ENCODE measurements at regions not wholly inside any gene's neighbourhood (a gene's known extent, or its start where the extent isn't known, plus 50 kb on each side); places are given as distances from the start of the nearest gene placed in this dataset.

DNA sequence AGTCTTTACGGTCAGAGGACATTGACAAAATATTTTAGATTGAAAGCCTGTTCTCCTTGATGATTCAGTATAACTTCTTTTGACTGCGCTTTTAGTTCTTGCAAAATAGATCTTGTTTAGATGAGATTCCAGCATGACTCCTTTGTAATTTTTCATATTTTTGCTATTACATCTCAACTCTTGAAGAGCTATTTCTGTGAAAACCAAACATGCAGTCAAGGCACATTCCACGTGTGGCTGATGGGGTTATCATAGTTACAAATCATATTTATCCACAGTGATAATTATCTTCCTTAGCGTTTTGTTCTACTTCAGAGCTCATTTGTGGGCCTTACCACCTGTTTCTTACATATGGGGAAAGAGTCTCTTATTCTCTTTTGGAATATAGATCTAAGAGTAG, 238.8 kb upstream of the DMRT1 start (continued):
- TF ChIP-seq, protein P1, sequence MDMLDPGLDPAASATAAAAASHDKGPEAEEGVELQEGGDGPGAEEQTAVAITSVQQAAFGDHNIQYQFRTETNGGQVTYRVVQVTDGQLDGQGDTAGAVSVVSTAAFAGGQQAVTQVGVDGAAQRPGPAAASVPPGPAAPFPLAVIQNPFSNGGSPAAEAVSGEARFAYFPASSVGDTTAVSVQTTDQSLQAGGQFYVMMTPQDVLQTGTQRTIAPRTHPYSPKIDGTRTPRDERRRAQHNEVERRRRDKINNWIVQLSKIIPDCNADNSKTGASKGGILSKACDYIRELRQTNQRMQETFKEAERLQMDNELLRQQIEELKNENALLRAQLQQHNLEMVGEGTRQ (IDR thresholded peaks at IDR 0.05; ENCODE audit: borderline replicate concordance, low read depth, low read length), result no peak
- TF ChIP-seq SIN3A (IDR thresholded peaks at IDR 0.05; ENCODE audit: borderline replicate concordance, low read depth, low read length) (no peak), NRF1 (IDR thresholded peaks at IDR 0.05; ENCODE audit: low read depth, low read length) (no peak), TCF12 (IDR thresholded peaks at IDR 0.05) (no peak), GABPA (IDR thresholded peaks at IDR 0.05; ENCODE audit: low read depth) (no peak), EZH2phosphoT487 (IDR thresholded peaks at IDR 0.05; ENCODE audit: borderline replicate concordance, low read depth) (no peak)
- TF ChIP-seq, protein P2, sequence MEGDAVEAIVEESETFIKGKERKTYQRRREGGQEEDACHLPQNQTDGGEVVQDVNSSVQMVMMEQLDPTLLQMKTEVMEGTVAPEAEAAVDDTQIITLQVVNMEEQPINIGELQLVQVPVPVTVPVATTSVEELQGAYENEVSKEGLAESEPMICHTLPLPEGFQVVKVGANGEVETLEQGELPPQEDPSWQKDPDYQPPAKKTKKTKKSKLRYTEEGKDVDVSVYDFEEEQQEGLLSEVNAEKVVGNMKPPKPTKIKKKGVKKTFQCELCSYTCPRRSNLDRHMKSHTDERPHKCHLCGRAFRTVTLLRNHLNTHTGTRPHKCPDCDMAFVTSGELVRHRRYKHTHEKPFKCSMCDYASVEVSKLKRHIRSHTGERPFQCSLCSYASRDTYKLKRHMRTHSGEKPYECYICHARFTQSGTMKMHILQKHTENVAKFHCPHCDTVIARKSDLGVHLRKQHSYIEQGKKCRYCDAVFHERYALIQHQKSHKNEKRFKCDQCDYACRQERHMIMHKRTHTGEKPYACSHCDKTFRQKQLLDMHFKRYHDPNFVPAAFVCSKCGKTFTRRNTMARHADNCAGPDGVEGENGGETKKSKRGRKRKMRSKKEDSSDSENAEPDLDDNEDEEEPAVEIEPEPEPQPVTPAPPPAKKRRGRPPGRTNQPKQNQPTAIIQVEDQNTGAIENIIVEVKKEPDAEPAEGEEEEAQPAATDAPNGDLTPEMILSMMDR (IDR thresholded peaks at IDR 0.05), result no peak
- TF ChIP-seq, protein P3, sequence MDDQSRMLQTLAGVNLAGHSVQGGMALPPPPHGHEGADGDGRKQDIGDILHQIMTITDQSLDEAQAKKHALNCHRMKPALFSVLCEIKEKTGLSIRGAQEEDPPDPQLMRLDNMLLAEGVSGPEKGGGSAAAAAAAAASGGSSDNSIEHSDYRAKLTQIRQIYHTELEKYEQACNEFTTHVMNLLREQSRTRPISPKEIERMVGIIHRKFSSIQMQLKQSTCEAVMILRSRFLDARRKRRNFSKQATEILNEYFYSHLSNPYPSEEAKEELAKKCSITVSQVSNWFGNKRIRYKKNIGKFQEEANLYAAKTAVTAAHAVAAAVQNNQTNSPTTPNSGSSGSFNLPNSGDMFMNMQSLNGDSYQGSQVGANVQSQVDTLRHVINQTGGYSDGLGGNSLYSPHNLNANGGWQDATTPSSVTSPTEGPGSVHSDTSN (IDR thresholded peaks at IDR 0.05), result no peak

DNA sequence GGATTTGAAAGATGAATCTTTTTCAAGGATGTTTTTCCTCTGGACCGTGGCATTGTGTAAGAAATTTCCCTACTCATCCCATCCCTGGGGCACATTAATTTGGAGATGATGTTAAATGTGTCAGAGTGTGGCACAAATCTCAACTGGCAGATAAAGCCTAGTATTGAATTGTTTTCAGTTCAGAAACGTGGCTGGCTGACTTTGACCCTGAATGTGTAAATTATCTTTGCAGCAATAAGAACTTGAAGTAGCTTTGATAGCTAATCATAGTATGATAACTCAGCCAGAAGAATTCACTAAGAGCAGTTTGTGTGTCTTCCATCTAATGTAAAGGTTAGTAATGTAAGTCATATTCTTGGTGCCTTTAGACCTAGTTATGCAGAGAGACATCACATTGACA, 238.4 kb upstream of the DMRT1 start:
- no peaks in the 10 kb centered on the region for H3F3A ChIP-seq (replicated peaks; ENCODE audit: insufficient read depth)
- no peaks in the 10 kb centered on the region for H3K4me1 ChIP-seq (ENCODE audit: control insufficient read depth in 1 of 2, insufficient read depth in 2 of 2, low read depth in 1 of 2, low read length in 1 of 2)
- no peak overlapping the region for H3K27ac ChIP-seq (ENCODE audit: low read depth in 2 of 2, low read length in 1 of 2)
- TF ChIP-seq, protein P4, sequence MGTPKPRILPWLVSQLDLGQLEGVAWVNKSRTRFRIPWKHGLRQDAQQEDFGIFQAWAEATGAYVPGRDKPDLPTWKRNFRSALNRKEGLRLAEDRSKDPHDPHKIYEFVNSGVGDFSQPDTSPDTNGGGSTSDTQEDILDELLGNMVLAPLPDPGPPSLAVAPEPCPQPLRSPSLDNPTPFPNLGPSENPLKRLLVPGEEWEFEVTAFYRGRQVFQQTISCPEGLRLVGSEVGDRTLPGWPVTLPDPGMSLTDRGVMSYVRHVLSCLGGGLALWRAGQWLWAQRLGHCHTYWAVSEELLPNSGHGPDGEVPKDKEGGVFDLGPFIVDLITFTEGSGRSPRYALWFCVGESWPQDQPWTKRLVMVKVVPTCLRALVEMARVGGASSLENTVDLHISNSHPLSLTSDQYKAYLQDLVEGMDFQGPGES (IDR thresholded peaks at IDR 0.05; ENCODE audit: low read depth, low read length), result no peak
- TF ChIP-seq, protein P1 (IDR thresholded peaks at IDR 0.05; ENCODE audit: borderline replicate concordance, low read depth, low read length), result no peak
- TF ChIP-seq YY1 (IDR thresholded peaks at IDR 0.05; ENCODE audit: low read depth), result no peak
- TF ChIP-seq MXI1 (IDR thresholded peaks at IDR 0.05; ENCODE audit: low read depth, low read length), result no peak
- 6% methylated on average over 2 of the region's 2 CpGs for WGBS (ENCODE audit: low lambda C conversion rate)
- DNase-seq, result no peak
- no peaks in the 10 kb centered on the region for H4K20me1 ChIP-seq (ENCODE audit: insufficient read depth)
- H3K36me3 ChIP-seq (replicated peaks in 1 of 2; ENCODE audit: control insufficient read depth in 1 of 2, insufficient read depth in 2 of 2, low read length in 1 of 2), result no peaks in the 10 kb centered on the region
- no peak overlapping the region for H3K4me3 ChIP-seq (ENCODE audit: low read depth in 2 of 2, low read length in 1 of 2)
- H3K4me2 ChIP-seq, result no peak overlapping the region
- no peaks in the 10 kb centered on the region for H3K9me3 ChIP-seq
- peaks cover 36% of the 10 kb centered on the region; the same call in 1 of the 2 replicates for H3K27me3 ChIP-seq (ENCODE audit: insufficient read depth)
- CTCF ChIA-PET, result no interaction called here
- H2AFZ ChIP-seq (ENCODE audit: low read depth), result no peak overlapping the region
- H3K79me2 ChIP-seq (ENCODE audit: insufficient read depth), result no peaks in the 10 kb centered on the region
- no peaks in the 10 kb centered on the region for H3K9me2 ChIP-seq
- POLR2A ChIA-PET, result no interaction called here
- H3K9ac ChIP-seq, result no peak overlapping the region

All from SK-N-SH (cell line).